NCI-H748 (cell line): ENCODE measurements at regions not wholly inside any gene's neighbourhood (a gene's known extent, or its start where the extent isn't known, plus 50 kb on each side); places are given as distances from the start of the nearest gene placed in this dataset.
A peak's percentile ranks its signal among the peaks of the same experiment; 100 is the strongest.

ENCODE experiments used
- DNase-seq: peaks from one replicate; lab custom pipeline; 2025; ENCODE audit not compliant: unreplicated experiment; lab: John Stamatoyannopoulos, UW

GRCh38 chr13:50101590-50101989 is 86.3 kb downstream of the KCNRG start:
- DNase-seq, result no peak

GRCh38 chr13:50104493-50104892 is 89.2 kb downstream of the KCNRG start:
- no peak for DNase-seq

GRCh38 chr13:50106559-50106958 is 91.3 kb downstream of the KCNRG start:
- no peak for DNase-seq

DNA sequence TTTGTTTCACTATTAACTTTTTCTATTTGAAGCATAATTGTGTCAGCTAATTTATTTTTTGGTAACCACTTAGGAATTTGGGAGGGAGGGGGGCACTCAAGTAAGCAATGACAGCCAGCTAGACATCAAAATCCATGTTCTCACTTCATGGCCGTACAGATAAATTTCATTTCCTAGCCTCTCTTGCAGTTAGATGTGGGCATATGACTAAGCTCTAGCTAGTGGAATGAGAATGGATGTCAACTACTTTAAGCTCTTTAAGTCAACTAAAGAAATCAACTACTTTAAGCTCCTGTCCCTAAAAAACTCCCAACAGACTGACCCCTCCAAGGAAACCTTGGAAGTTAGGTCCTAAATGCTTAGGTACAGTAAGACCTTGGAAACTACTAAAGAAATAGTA is 92.0 kb downstream of the KCNRG start:
- DNase-seq, result no peak

GRCh38 chr13:50114961-50115360 is 99.7 kb downstream of the KCNRG start:
- DNase-seq, result no peak

GRCh38 chr13:50115695-50116094 is 100.5 kb downstream of the KCNRG start:
- DNase-seq, result no peak

GRCh38 chr13:50116430-50116973 is 101.3 kb downstream of the KCNRG start:
- no peak for DNase-seq

DNA sequence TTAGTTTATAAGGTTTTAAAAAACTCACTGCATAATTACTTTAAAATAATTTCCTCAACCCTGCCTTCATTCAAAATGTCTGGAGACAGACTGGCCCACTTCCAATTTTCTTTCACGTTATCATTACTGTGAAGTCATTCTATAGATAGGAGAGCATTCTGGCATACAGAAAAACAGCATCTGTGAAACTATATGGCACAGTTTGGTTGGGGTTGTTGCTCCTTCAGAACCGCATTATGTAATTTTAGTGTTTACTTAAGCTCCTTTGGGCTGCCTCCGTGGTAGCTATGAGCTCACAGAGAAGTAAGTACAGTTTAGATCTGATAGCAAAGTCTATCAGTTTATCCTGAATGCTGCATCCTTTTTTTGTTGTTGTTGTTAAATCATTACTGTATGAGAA is 104.3 kb downstream of the KCNRG start:
- DNase-seq, result no peak

- no peak for DNase-seq
Measured at GRCh38 chr13:50122455-50122854, 107.2 kb downstream of the KCNRG start.

DNA sequence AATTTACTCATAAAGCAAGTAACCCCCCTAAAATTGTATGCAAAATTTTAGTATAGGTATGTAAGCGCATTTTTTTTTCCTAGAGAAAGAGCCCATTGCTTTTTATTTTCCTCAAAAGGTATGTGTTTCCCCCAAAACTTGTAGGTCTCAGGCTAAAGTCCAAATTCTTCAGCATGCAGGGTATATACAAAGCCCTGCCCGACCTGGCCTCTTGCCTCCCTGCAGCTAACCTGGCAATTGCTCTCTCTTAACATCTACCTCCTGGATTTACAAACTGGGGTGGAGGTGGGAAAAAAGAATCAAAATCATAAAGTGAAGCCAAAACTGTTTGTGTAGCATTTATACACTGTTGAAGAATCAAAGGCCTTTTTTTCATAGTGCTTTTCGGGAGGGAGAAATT is 107.8 kb downstream of the KCNRG start:
- no peak for DNase-seq

DNA sequence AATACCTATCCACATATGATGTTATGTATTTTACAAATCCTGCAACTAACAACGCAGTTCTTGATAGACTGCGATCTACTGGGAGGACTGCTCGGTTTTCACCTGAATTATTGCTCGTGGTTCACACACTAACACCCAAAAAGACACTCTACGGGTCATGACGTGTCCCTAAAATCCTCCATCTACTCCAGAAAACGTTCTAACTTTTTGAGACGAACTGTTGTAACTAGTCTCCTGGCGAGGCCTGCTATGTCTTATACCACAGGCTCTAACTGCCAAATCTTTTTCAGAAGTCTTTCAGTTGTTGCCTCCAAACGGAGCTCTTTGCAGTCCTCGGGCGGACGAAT is 108.2 kb downstream of the KCNRG start:
- no peak for DNase-seq

- DNase-seq, result peak; percentile 98
Measured at GRCh38 chr13:50123862-50124535, 108.8 kb downstream of the KCNRG start.

DNA sequence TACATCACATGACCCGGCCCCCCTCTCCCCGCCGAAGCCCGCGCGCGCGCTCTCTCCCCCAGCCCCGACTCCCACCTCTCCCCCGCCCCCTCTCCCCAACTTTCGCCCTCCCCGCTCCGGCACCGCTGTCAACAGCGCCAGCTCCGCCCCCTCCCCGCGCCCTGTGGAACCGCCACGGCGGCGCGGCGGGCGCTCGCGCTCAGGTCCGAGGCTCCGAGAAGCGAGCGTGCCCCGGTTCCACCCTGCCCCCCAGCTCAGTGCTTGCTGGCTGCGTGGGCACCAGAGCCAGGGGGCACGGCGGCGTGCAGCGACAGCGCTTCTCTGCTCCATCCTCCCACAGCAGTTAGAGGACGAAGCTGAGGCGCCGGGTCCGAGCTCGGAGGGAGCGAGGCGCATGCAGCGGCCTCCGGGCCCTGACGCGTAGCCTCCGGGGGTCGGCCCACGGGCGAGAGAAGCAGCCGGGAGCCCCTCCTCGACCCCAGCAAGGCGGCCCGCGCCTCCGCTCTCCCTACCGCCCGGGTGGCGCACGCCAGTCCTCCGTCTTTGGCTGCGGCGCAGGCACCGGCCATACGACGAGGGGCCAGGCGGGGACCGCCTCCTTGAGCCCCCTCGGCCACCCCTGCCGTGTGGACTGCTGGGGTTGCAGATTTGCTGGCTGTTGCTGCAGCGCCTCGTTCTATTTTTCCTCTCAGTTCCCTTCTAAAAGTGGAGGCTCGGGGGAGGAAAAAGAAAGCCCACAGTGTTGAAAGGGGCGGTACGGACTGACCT is 109.5 kb downstream of the KCNRG start:
- no peak for DNase-seq

DNA sequence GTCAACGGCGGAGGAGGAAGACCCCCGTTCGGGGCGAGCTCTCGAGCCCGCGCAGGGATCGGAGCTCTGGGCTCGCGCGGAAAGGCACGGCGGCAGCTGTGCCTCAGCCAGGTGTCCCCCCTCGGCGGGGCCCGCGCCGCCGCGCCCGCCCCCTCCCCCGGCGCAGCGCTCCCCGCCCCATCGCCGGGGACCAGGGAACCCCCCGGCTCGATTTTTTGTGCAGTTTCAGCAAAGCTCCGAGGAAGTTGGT is 110.0 kb downstream of the KCNRG start:
- DNase-seq, result no peak

- peak; percentile 96 for DNase-seq
Measured at GRCh38 chr13:50125554-50126262, 110.5 kb downstream of the KCNRG start.

GRCh38 chr13:50126263-50126992 is 111.2 kb downstream of the KCNRG start:
- peak; percentile 75 for DNase-seq

- no peak for DNase-seq
Measured at GRCh38 chr13:50126993-50127725, 111.9 kb downstream of the KCNRG start.

- no peak for DNase-seq
Measured at GRCh38 chr13:50127726-50128291, 112.6 kb downstream of the KCNRG start.

DNA sequence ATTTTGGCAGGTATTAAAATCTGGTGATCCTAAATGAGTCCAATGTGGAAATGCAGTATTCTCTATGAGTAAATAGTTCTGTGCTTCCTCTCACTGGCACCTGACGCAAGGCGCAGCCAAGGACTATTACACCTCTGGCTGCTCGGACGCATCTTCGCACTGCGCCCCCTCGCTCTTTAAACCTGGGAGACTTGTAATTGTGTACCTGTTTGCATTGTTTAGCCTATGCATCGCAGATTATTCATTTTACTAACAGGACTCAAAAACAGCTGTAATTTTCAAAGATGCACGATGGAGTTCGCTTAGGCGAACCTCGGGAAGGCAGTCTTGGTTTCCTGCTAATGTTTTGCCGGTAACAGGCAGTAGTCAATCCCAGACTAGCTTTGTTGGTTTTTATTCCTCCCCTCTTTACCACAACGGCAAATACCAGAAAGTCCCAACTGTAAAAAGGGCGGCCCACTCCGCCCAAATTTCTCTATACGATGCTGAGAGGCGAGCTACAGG is 113.2 kb downstream of the KCNRG start:
- DNase-seq, result no peak

- DNase-seq, result no peak
Measured at GRCh38 chr13:50129081-50129705, 113.9 kb downstream of the KCNRG start.
